ENCODE measurements at regions not wholly inside any gene's neighbourhood (a gene's known extent, or its start where the extent isn't known, plus 50 kb on each side); places are given as distances from the start of the nearest gene placed in this dataset.

DNA sequence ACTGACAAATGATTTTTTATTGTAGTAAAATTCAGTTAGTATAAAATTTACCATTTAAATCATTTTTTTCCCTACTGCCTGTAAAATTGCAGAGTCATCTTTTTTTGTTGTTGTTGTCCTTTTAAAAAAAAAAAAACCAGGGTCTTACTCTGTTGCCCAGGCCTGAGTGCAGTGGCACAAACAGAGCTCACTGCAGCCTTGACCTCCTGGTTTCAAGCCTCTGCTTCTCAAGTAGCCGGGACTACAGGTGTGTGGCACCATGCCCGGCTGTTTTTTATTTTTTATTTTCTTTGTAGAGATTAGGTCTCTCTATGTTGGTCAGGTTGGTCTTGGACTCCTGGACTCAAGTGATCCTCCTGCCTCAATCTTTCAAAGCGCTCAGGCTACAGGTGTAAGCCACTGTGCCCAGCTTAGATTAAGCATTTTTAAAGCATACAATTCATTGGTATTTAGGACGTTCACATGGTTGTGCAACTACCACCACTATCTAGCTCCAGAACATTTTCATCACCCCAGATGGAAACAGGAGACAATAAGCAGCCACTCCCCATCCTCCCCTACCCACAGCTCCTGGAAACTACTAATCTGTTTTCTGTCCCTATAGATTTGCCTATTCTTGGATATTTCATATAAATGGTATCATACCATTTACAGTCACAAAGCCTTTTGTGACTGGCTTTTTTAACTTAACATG, 59.7 kb upstream of the PGRMC2 start:
- no peaks in the 10 kb centered on the region for H3K9me3 ChIP-seq
- no peaks in the 10 kb centered on the region for H3K27me3 ChIP-seq
- no peak for DNase-seq
- H3K4me3 ChIP-seq = no peak overlapping the region
- no peaks in the 10 kb centered on the region for H3K36me3 ChIP-seq

DNA sequence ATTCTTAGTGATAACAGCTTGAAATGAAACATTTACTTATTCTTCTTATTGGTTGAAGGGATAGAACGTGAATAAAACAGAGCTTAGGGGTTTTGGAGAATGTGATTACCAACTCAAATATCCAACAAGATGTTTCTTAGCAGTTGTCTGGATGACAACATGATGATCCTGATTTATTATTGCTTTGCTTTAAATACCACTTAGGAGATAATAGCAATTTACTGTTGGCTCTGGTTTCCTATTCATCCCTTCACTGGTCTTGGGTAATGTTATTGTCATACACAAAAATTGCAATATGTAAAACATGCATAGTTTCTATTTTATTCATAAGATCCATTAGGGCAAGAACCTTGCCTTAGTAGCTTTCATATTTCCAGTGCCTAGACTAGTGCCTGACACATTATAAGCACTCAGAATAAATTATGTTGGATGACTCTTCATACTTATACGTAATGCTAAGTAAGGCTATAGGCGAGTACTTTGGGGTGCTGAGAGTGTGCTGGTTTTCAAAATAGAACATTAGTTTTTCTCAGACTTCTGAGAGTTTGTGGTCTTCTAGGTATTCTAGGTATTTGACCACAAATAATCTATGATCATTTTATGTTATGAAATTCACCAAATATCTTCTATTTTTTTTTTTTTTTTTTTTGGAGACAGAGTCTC, 58.6 kb upstream of the PGRMC2 start:
- DNase-seq = no peak
- Histone ChIP-seq H3K27me3 (no peaks in the 10 kb centered on the region), H3K36me3 (no peaks in the 10 kb centered on the region), H3K9me3 (no peaks in the 10 kb centered on the region), H3K4me3 (no peak overlapping the region)

DNA sequence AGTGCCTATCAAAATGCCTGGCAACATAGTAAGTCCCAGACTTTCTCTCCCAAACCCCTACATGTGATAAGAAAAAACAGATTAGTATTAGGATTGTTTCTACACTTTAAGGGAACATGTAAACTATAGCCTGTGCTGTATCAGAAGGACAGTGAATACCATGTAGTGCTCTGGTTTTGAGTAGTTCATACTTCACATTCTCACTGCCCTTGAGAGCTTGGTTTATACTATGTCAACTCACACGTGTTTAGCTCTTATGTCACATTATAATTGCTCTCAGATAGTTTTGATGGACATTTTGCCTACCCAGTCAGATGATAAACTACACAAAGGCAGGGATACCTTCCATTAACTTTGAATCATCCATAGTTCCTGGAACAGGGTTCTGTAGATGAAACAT, 58.0 kb upstream of the PGRMC2 start:
- no peaks in the 10 kb centered on the region for H3K27me3 ChIP-seq
- no peak overlapping the region for H3K4me3 ChIP-seq
- DNase-seq = no peak
- H3K36me3 ChIP-seq = no peaks in the 10 kb centered on the region
- no peaks in the 10 kb centered on the region for H3K9me3 ChIP-seq

DNA sequence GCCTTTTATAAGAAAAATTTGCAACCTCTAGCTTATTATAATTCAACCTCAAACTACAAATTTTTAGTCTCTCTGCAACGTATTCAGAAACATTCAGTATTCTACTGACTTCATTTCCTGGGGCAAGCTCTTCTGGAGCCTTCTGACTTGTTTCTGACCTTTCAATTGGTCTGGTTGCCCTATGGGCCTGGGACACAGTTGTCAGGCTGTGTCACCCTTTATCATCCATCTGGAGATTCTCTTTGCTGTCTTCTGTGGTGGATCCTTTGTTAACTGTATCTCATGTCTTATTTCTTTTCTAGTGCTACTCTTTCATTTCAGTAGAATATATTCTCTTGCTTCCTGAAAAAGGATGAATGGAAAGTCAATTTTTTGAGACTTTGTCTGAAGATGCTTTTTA, 55.1 kb upstream of the PGRMC2 start:
- Histone ChIP-seq H3K27me3 (no peaks in the 10 kb centered on the region), H3K4me3 (no peak overlapping the region)
- DNase-seq = no peak

GRCh38 chr4:128341634-128342033, 54.0 kb upstream of the PGRMC2 start:
- Histone ChIP-seq H3K27me3 (no peaks in the 10 kb centered on the region), H3K36me3 (no peaks in the 10 kb centered on the region), H3K4me3 (no peak overlapping the region), H3K9me3 (no peaks in the 10 kb centered on the region)
- no peak for DNase-seq

More for the DNA sequence above, 55.1 kb upstream of the PGRMC2 start:
- H3K9me3 ChIP-seq = no peaks in the 10 kb centered on the region
- H3K36me3 ChIP-seq = no peaks in the 10 kb centered on the region

DNA sequence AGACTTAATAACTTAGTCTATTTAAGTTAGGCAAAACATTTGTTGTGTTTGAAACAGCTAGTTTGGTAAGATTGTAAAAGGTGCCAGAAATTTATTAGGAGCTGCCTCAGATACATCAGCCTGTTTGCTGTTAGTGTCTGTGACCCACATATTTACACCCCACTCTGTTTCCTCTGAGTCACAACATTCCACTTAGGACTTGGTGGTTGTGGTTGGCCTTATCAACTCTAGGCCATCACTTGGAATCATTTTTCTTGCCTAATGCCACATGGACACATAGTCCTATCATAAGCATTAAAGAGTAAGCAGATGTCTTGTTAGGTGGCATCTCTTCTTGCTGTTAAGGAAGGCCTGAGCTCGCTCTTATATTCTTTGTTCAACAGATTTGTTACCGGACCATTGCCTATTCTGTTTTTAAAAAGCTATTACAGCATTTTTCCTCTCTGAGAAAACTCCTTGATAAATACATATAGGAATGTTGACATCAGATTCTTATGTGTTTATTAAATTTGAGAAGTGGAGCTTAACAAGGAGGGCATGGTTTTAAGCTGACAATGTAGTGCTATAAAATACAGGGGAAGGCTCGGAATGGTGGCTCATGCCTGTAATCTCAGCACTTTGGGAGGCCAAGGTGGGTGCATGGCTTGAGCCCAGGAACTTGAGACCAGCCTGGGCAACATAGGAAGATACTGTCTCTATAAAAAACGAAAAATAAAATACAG, 51.2 kb upstream of the PGRMC2 start:
- Histone ChIP-seq H3K4me3 (no peak overlapping the region), H3K27me3 (no peaks in the 10 kb centered on the region), H3K36me3 (no peaks in the 10 kb centered on the region), H3K9me3 (no peaks in the 10 kb centered on the region)
- DNase-seq = peak; percentile 12

DNA sequence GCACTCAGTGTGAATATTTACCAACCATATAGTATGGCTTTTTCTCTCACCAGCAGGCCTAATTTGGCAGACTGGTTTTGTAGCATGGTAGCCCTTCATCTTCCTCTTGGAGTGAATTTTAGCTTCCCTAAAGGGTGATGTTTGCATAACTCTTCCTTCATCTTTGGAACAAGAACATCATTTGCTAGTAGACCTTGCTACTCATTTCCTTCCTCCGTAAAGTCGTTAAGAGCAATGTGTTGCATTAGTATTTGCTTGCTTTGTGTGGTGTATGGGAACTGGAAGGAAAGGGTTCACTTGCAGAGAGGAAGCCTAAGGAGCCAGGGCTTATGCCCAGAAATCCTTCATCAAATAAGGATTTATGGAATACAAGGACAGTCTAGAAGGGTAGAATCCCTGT, 50.2 kb upstream of the PGRMC2 start:
- Histone ChIP-seq H3K36me3 (no peaks in the 10 kb centered on the region), H3K9me3 (no peaks in the 10 kb centered on the region), H3K4me3 (no peak overlapping the region), H3K27me3 (no peaks in the 10 kb centered on the region)
- no peak for DNase-seq
